Stimulated activated naive B cell treated with anti-CD40 and anti-IgM and Interleukin-4, amounts not matched to agents 10 μg/mL and 1 μg/mL and 100 μg/mL, for 72 hours (primary cell): ENCODE measurements at regions not wholly inside any gene's neighbourhood (a gene's known extent, or its start where the extent isn't known, plus 50 kb on each side); places are given as distances from the start of the nearest gene placed in this dataset.
"Not testable (repeated sequence)": the region's sequence is repeated elsewhere in the genome, so short reads cannot be mapped to it uniquely, and the experiment has no call there.

Experiments used
- ATAC-seq, 2 donors: fragments of 150-1000 bp; cut with Tn5 transposase; replicated peaks; 2 replicates each; pipeline ENCODE4 v1.10.0; 2021; ENCODE audit warnings: moderate library complexity in 1 of 2
- DNase-seq: peaks from one replicate; pipeline ENCODE4 v3.0.0; 2021
- H3K27ac Mint-ChIP-seq: one replicate; pipeline ENCODE4 v1.8.0; 2022; ENCODE audit warnings: mild to moderate bottlenecking, mixed read lengths
- H3K27me3 Mint-ChIP-seq, 2 donors: one replicate each; pipeline ENCODE4 v1.8.0; 2022; ENCODE audit warnings: mixed read lengths in 2 of 2
- H3K36me3 Mint-ChIP-seq, 2 donors: one replicate each; pipeline ENCODE4 v1.8.0; 2022; ENCODE audit warnings: mixed read lengths in 2 of 2, mild to moderate bottlenecking in 1 of 2
- H3K4me1 Mint-ChIP-seq, 2 donors: one replicate each; pipeline ENCODE4 v1.8.0; 2022; ENCODE audit warnings: mixed read lengths in 2 of 2, mild to moderate bottlenecking in 1 of 2
- H3K4me3 Mint-ChIP-seq, 2 donors: one replicate each; pipeline ENCODE4 v1.8.0; 2022; ENCODE audit warnings: mild to moderate bottlenecking in 2 of 2, mixed read lengths in 2 of 2, moderate library complexity in 1 of 2
- H3K9me3 Mint-ChIP-seq, 2 donors: one replicate each; pipeline ENCODE4 v1.8.0; 2022; ENCODE audit warnings: mixed read lengths in 2 of 2, mild to moderate bottlenecking in 1 of 2

DNA sequence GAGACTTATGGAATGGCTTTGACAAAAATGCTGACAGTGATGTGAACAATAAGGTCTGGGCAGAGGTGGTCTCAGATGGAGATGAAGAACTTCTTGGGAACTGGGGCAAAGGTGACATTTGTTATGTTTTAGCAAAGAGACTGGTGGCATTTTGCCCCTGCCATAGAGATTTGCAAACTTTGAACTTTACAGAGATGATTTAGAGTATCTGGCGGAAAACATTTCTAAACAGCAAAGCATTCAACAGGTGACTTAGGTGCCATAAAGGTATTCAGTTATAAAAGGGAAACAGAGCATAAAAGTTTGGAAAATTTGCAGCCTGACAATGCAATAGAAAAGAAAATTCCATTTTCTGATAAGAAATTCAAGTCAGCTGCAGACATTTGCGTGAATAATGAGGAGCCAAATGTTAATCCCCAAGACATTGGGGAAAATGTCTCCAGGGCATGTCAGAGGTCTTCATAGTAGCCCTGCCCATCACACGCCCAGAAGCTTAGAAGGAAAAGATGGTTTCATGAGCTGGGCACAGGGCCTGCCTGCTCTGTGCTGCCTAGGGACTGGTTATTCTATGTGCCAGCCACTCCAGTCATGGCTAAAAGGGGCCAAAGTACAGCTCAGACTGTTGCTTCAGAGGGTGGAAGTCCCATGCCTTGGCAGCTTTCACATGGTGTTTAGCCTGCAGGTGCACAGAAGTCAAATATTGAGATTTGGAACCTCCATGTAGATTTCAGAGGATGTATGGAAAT lies 782.2 kb downstream of the TRAM1L1 start:
- Mint-ChIP-seq H3K4me1 (no peaks in the 10 kb centered on the region), H3K9me3 (peaks cover 0 to 4% of the 10 kb centered on the region in 2 donors), H3K27ac (no peak overlapping the region), H3K4me3 (no peak overlapping the region), H3K27me3 (no peaks in the 10 kb centered on the region), H3K36me3 (no peaks in the 10 kb centered on the region)
- no peak for DNase-seq
- ATAC-seq = peak in 1 of 2 donors; percentile 7

GRCh38 chr4:116275006-116275405 lies 810.4 kb downstream of the TRAM1L1 start:
- ATAC-seq (no peak), DNase-seq (no peak)
- no peaks in the 10 kb centered on the region for H3K36me3 Mint-ChIP-seq
- H3K9me3 Mint-ChIP-seq = peaks cover 0 to 9% of the 10 kb centered on the region in 2 donors
- no peaks in the 10 kb centered on the region for H3K27me3 Mint-ChIP-seq
- no peak overlapping the region for H3K27ac Mint-ChIP-seq
- no peak overlapping the region for H3K4me3 Mint-ChIP-seq
- H3K4me1 Mint-ChIP-seq = no peaks in the 10 kb centered on the region

- DNase-seq = no peak
- Mint-ChIP-seq H3K4me1 (no peaks in the 10 kb centered on the region), H3K36me3 (no peaks in the 10 kb centered on the region), H3K9me3 (peaks cover 0 to 6% of the 10 kb centered on the region in 2 donors), H3K27ac (no peak overlapping the region), H3K27me3 (no peaks in the 10 kb centered on the region), H3K4me3 (no peak overlapping the region)
- ATAC-seq = no peak
Observed at GRCh38 chr4:116272336-116272735, 813.0 kb downstream of the TRAM1L1 start.

GRCh38 chr4:116260931-116261330 lies 824.4 kb downstream of the TRAM1L1 start:
- not testable (repeated sequence) for DNase-seq, H3K4me3 Mint-ChIP-seq, ATAC-seq, H3K27ac Mint-ChIP-seq, H3K4me1 Mint-ChIP-seq, H3K27me3 Mint-ChIP-seq, H3K36me3 Mint-ChIP-seq
- peaks cover 12 to 16% of the 10 kb centered on the region in 2 donors for H3K9me3 Mint-ChIP-seq

GRCh38 chr4:116244771-116245170 lies 840.6 kb downstream of the TRAM1L1 start:
- no peaks in the 10 kb centered on the region for H3K36me3 Mint-ChIP-seq
- H3K9me3 Mint-ChIP-seq = peaks cover 0 to 1% of the 10 kb centered on the region in 2 donors
- no peak for ATAC-seq
- no peaks in the 10 kb centered on the region for H3K27me3 Mint-ChIP-seq
- H3K27ac Mint-ChIP-seq = no peak overlapping the region
- H3K4me3 Mint-ChIP-seq = no peak overlapping the region
- H3K4me1 Mint-ChIP-seq = no peaks in the 10 kb centered on the region
- DNase-seq = no peak

DNA sequence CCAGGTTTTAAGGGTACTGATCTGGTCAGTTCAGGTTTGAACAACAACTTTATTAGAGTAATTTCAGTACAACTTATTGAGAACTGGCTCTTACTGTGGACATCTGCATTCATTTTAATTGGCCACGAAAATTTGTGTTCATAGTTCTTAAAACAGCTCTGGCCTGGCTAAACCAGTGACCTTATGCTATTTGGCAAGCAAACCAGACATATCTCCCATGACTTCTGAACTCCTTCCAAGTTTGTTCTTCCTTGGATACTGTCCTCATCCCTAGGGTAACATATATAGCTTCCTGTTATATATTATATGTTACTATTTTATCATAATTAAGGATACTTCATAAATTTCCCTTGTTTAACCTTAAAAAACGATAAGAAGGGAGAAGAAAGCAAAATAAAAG lies 841.9 kb downstream of the TRAM1L1 start:
- peaks cover 0 to 3% of the 10 kb centered on the region in 2 donors for H3K9me3 Mint-ChIP-seq
- H3K36me3 Mint-ChIP-seq = no peaks in the 10 kb centered on the region
- no peaks in the 10 kb centered on the region for H3K4me1 Mint-ChIP-seq
- DNase-seq (no peak), ATAC-seq (no peak)
- no peaks in the 10 kb centered on the region for H3K27me3 Mint-ChIP-seq
- no peak overlapping the region for H3K4me3 Mint-ChIP-seq
- H3K27ac Mint-ChIP-seq = no peak overlapping the region

- H3K4me3 Mint-ChIP-seq = no peak overlapping the region
- H3K4me1 Mint-ChIP-seq = no peaks in the 10 kb centered on the region
- DNase-seq (no peak), ATAC-seq (no peak)
- H3K9me3 Mint-ChIP-seq = peaks cover 0 to 2% of the 10 kb centered on the region in 2 donors
- H3K36me3 Mint-ChIP-seq = no peaks in the 10 kb centered on the region
- no peaks in the 10 kb centered on the region for H3K27me3 Mint-ChIP-seq
- H3K27ac Mint-ChIP-seq = no peak overlapping the region
Observed at GRCh38 chr4:116233971-116234370, 851.4 kb downstream of the TRAM1L1 start.

DNA sequence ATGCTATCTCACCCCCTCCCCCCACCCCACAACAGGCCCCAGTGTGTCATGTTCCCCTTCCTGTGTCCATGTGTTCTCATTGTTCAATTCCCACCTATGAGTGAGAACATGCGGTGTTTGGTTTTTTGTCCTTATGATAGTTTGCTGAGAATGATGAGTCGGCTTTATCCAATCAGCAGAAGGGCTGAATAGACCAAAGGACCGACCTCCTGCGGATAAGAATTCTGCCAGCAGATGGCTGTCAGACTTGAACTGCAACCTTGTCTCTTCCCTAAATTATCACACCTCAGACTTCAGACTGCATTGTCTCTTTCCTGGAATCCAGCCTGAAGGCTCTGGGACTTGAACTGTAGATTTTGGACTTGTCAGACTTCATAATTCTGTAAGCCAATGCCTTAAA lies 853.4 kb downstream of the TRAM1L1 start:
- H3K9me3 Mint-ChIP-seq = peaks cover 3 to 13% of the 10 kb centered on the region in 2 donors
- not testable (repeated sequence) for DNase-seq, H3K27ac Mint-ChIP-seq, H3K4me3 Mint-ChIP-seq, ATAC-seq, H3K27me3 Mint-ChIP-seq, H3K4me1 Mint-ChIP-seq, H3K36me3 Mint-ChIP-seq

- Mint-ChIP-seq H3K36me3 (no peaks in the 10 kb centered on the region), H3K4me3 (no peak overlapping the region), H3K9me3 (peaks cover 3 to 13% of the 10 kb centered on the region in 2 donors), H3K4me1 (no peaks in the 10 kb centered on the region), H3K27ac (no peak overlapping the region), H3K27me3 (no peaks in the 10 kb centered on the region)
- ATAC-seq = no peak
- no peak for DNase-seq
Observed at GRCh38 chr4:116229420-116229819, 856.0 kb downstream of the TRAM1L1 start.

- Mint-ChIP-seq H3K4me1 (no peaks in the 10 kb centered on the region), H3K4me3 (no peak overlapping the region), H3K36me3 (no peaks in the 10 kb centered on the region), H3K27ac (no peak overlapping the region), H3K27me3 (no peaks in the 10 kb centered on the region), H3K9me3 (peaks cover 0 to 7% of the 10 kb centered on the region in 2 donors)
- no peak for DNase-seq
- ATAC-seq = no peak
Observed at GRCh38 chr4:116223040-116223732, 862.2 kb downstream of the TRAM1L1 start.

GRCh38 chr4:116217781-116218180 lies 867.6 kb downstream of the TRAM1L1 start:
- Mint-ChIP-seq H3K27ac (no peak overlapping the region), H3K4me1 (no peaks in the 10 kb centered on the region), H3K36me3 (no peaks in the 10 kb centered on the region), H3K27me3 (no peaks in the 10 kb centered on the region), H3K9me3 (peaks cover 0 to 3% of the 10 kb centered on the region in 2 donors), H3K4me3 (no peak overlapping the region)
- DNase-seq (no peak), ATAC-seq (no peak)

- no peaks in the 10 kb centered on the region for H3K36me3 Mint-ChIP-seq
- no peaks in the 10 kb centered on the region for H3K27me3 Mint-ChIP-seq
- no peaks in the 10 kb centered on the region for H3K4me1 Mint-ChIP-seq
- no peak overlapping the region for H3K4me3 Mint-ChIP-seq
- DNase-seq = no peak
- peaks cover 0 to 3% of the 10 kb centered on the region in 2 donors for H3K9me3 Mint-ChIP-seq
- no peak for ATAC-seq
- H3K27ac Mint-ChIP-seq = no peak overlapping the region
Observed at GRCh38 chr4:116215622-116216021, 869.8 kb downstream of the TRAM1L1 start.

- H3K4me3 Mint-ChIP-seq = no peak overlapping the region
Observed at GRCh38 chr4:116202524-116202923, 882.9 kb downstream of the TRAM1L1 start.

GRCh38 chr4:116197317-116197809 lies 888.0 kb downstream of the TRAM1L1 start:
- Mint-ChIP-seq H3K27ac (no peak overlapping the region), H3K9me3 (no peaks in the 10 kb centered on the region), H3K36me3 (no peaks in the 10 kb centered on the region), H3K27me3 (no peaks in the 10 kb centered on the region), H3K4me1 (no peaks in the 10 kb centered on the region), H3K4me3 (no peak overlapping the region)
- ATAC-seq (no peak), DNase-seq (no peak)

More at GRCh38 chr4:116202524-116202923, 882.9 kb downstream of the TRAM1L1 start:
- H3K27me3 Mint-ChIP-seq = no peaks in the 10 kb centered on the region
- ATAC-seq (no peak), DNase-seq (no peak)
- no peaks in the 10 kb centered on the region for H3K36me3 Mint-ChIP-seq
- no peak overlapping the region for H3K27ac Mint-ChIP-seq
- peaks cover 0 to 2% of the 10 kb centered on the region in 2 donors for H3K9me3 Mint-ChIP-seq
- no peaks in the 10 kb centered on the region for H3K4me1 Mint-ChIP-seq

DNA sequence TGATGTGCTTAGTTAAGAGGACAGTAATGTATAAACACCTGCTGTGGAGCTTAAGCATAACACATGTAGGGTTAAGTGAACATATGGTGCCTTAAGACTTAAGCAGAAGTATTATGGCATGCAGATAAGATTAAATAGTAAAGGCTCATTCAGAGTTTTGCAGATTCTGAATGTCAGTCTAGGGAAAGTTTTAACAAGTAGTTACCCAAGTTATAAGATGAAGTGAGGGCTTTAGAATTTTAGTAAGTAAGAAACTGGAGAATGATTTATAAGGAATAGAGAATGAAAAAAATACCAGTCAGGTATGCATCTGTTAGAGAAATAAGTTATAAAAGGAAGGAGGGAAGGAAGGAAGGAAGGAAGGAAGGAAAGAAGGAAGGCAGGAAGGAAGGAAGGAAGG lies 902.1 kb downstream of the TRAM1L1 start:
- H3K36me3 Mint-ChIP-seq = no peaks in the 10 kb centered on the region
- no peak overlapping the region for H3K4me3 Mint-ChIP-seq
- no peak for DNase-seq
- H3K4me1 Mint-ChIP-seq = no peaks in the 10 kb centered on the region
- no peak overlapping the region for H3K27ac Mint-ChIP-seq
- no peaks in the 10 kb centered on the region for H3K9me3 Mint-ChIP-seq
- no peak for ATAC-seq
- no peaks in the 10 kb centered on the region for H3K27me3 Mint-ChIP-seq
